WTC11 (cell line): ENCODE measurements at regions not wholly inside any gene's neighbourhood (a gene's known extent, or its start where the extent isn't known, plus 50 kb on each side); places are given as distances from the start of the nearest gene placed in this dataset.
"Not testable (repeated sequence)": the region's sequence is repeated elsewhere in the genome, so short reads cannot be mapped to it uniquely, and the experiment has no call there.

ENCODE experiments used
- ATAC-seq: fragments of 200-7000 bp; cut with Tn5 transposase; 2 replicates; pipeline ENCODE4 v1.10.0; 2021; ENCODE audit warnings: mild to moderate bottlenecking, moderate library complexity
- CTCF ChIA-PET: fragments of 300-600 bp; sonication (Branson Sonifier 250); formaldehyde crosslinking; loops from one replicate; lab custom pipeline; 2021; ENCODE audit warnings: antibody characterized with exemption; lab: Charles Lee
- POLR2A ChIA-PET: fragments of 350-600 bp; sonication (Branson Sonifier 250); formaldehyde crosslinking; loops from one replicate; lab custom pipeline; 2021; ENCODE audit warnings: antibody characterized with exemption; lab: Charles Lee
- DNase-seq: peaks from one replicate; pipeline ENCODE4 v3.0.0; 2021; ENCODE audit warnings: low spot score
- H3K27ac Mint-ChIP-seq: 2 replicates; pipeline ENCODE4 v1.8.0; 2021; ENCODE audit warnings: mixed read lengths
- H3K27me3 Mint-ChIP-seq: 2 replicates; pipeline ENCODE4 v1.8.0; 2021; ENCODE audit warnings: low read depth, mild to moderate bottlenecking, moderate library complexity, mixed read lengths
- H3K36me3 Mint-ChIP-seq: 2 replicates; pipeline ENCODE4 v1.8.0; 2021; ENCODE audit warnings: mixed read lengths
- H3K4me1 Mint-ChIP-seq: 2 replicates; pipeline ENCODE4 v1.8.0; 2022; ENCODE audit warnings: mixed read lengths
- H3K4me3 Mint-ChIP-seq: 2 replicates; pipeline ENCODE4 v1.8.0; 2021; ENCODE audit warnings: mild to moderate bottlenecking, moderate library complexity, mixed read lengths
- H3K9me3 Mint-ChIP-seq: 2 replicates; pipeline ENCODE4 v1.8.0; 2021; ENCODE audit warnings: mixed read lengths
- CDX4 ChIP-seq: fragments of 250-450 bp; sonication (Bioruptor Pico); IDR thresholded peaks from 2 replicates; pipeline ENCODE4 v1.9.0; 2021; ENCODE audit warnings: moderate library complexity, mild to moderate bottlenecking, inconsistent platforms, borderline replicate concordance
- CTCF ChIP-seq: fragments of 200-600 bp; IDR thresholded peaks from 2 replicates; pipeline ENCODE4 v1.8.0; 2022; ENCODE audit warnings: antibody characterized with exemption
- E2F5 ChIP-seq: sonication (generic); formaldehyde crosslinking; IDR thresholded peaks from 2 replicates; pipeline ENCODE4 v1.8.1; 2022; ENCODE audit warnings: mild to moderate bottlenecking, moderate library complexity, missing genetic modification reagents
- GABPB1 ChIP-seq: sonication (generic); formaldehyde crosslinking; IDR thresholded peaks from 2 replicates; pipeline ENCODE4 v1.8.1; 2023; ENCODE audit warnings: mild to moderate bottlenecking, missing genetic modification reagents
- MLX ChIP-seq: sonication (generic); formaldehyde crosslinking; IDR thresholded peaks from 2 replicates; pipeline ENCODE4 v1.8.1; 2023; ENCODE audit warnings: mild to moderate bottlenecking, missing genetic modification reagents, moderate library complexity
- NR3C1 ChIP-seq: sonication (generic); formaldehyde crosslinking; conservative IDR thresholded peaks from 2 replicates; pipeline ENCODE4 v1.8.1; 2023; ENCODE audit warnings: low read depth, mild to moderate bottlenecking, missing genetic modification reagents
- SOX15 ChIP-seq: fragments of 250-450 bp; sonication (Bioruptor Pico); IDR thresholded peaks from 2 replicates; pipeline ENCODE4 v1.9.0; 2021; ENCODE audit warnings: mild to moderate bottlenecking
- TEAD4 ChIP-seq: sonication (generic); formaldehyde crosslinking; IDR thresholded peaks from 2 replicates; pipeline ENCODE4 v1.8.0; 2022; ENCODE audit warnings: mild to moderate bottlenecking, missing genetic modification reagents
- ZBTB21 ChIP-seq: sonication (generic); formaldehyde crosslinking; IDR thresholded peaks from 2 replicates; pipeline ENCODE4 v1.8.1; 2023; ENCODE audit warnings: mild to moderate bottlenecking, missing genetic modification reagents, borderline replicate concordance
- ZBTB43 ChIP-seq: sonication (generic); formaldehyde crosslinking; IDR thresholded peaks from 2 replicates; pipeline ENCODE4 v1.8.1; 2023; ENCODE audit warnings: mild to moderate bottlenecking, missing genetic modification reagents
- ZMAT4 ChIP-seq: fragments of 250-450 bp; sonication (Bioruptor Pico); IDR thresholded peaks from 2 replicates; pipeline ENCODE4 v1.9.0; 2021; ENCODE audit warnings: mild to moderate bottlenecking
- ZNF138 ChIP-seq: sonication (generic); formaldehyde crosslinking; conservative IDR thresholded peaks from 2 replicates; pipeline ENCODE4 v1.8.1; 2022; ENCODE audit warnings: mild to moderate bottlenecking, moderate library complexity, missing genetic modification reagents
- ZNF232 ChIP-seq: sonication (generic); formaldehyde crosslinking; IDR thresholded peaks from 2 replicates; pipeline ENCODE4 v1.8.0; 2022; ENCODE audit warnings: mild to moderate bottlenecking, missing genetic modification reagents
- ZNF532 ChIP-seq: fragments of 250-450 bp; sonication (Bioruptor Pico); IDR thresholded peaks from 2 replicates; pipeline ENCODE4 v1.9.0; 2021; ENCODE audit warnings: mild to moderate bottlenecking, borderline replicate concordance
- TF ChIP-seq, protein P1 (sequence below): sonication (generic); formaldehyde crosslinking; IDR thresholded peaks from 2 replicates; pipeline ENCODE4 v1.8.1; 2023; ENCODE audit warnings: mild to moderate bottlenecking, missing genetic modification reagents, moderate library complexity
- TF ChIP-seq, protein P2 (sequence below): sonication (generic); formaldehyde crosslinking; IDR thresholded peaks from 2 replicates; pipeline ENCODE4 v1.8.0; 2022; ENCODE audit warnings: mild to moderate bottlenecking, missing genetic modification reagents

DNA sequence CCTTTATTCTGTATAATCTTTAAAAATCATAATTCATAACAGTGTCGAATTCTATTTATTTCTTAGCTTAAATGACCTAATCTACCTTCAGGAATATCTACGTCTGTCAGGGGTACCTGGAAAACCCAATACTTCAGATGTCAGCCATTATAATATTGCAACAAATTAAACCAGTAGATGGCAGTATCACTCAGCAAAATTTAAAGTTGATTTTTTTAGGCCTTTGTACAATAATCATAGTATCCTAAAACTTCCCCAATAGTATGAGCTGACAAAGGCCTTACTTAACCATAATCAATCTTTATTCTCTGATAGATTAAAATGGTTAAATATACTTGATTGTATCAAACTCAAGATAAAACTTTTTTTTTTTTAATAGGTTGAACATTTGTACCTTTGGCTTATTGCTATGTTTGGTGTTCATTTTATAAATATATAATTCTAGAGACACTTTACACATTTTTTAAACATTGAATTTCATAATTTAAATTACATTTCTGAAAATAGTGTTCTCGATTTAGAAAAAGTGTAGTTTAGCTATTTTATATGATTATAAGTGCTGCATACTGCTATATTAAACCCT, 830.2 kb upstream of the SPRY2 start:
- Mint-ChIP-seq H3K4me1 (peaks cover 9% of the 10 kb centered on the region), H3K9me3 (peaks cover 6% of the 10 kb centered on the region), H3K27me3 (no peaks in the 10 kb centered on the region), H3K27ac (no peak overlapping the region), H3K4me3 (no peak overlapping the region), H3K36me3 (peaks cover 5% of the 10 kb centered on the region; the same call in 1 of the 2 replicates)
- ChIA-PET CTCF (interaction anchor here (0.7 to 1.7 kb wide), 3 partner anchors 9 to 816 kb away, joined by 3 to 7 read pairs (median 5); no protein-coding TSS in a partner anchor), POLR2A (no interaction called here)
- no peak for TF ChIP-seq TEAD4 (CRISPR knock-in tag)
- TF ChIP-seq, protein P1, sequence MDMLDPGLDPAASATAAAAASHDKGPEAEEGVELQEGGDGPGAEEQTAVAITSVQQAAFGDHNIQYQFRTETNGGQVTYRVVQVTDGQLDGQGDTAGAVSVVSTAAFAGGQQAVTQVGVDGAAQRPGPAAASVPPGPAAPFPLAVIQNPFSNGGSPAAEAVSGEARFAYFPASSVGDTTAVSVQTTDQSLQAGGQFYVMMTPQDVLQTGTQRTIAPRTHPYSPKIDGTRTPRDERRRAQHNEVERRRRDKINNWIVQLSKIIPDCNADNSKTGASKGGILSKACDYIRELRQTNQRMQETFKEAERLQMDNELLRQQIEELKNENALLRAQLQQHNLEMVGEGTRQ (CRISPR knock-in tag): no peak
- TF ChIP-seq ZMAT4 (CRISPR knock-in tag): no peak
- peak; percentile 32; the same call in 1 of the 2 replicates for TF ChIP-seq CTCF
- 0 out of 2 replicates have a peak, but pooled peaks have one; percentile 36 for ATAC-seq
- DNase-seq: no peak

GRCh38 chr13:81163823-81164222, 822.9 kb upstream of the SPRY2 start:
- H3K4me1 Mint-ChIP-seq, ATAC-seq, CTCF ChIA-PET, DNase-seq, POLR2A ChIA-PET, H3K4me3 Mint-ChIP-seq, H3K27me3 Mint-ChIP-seq, H3K27ac Mint-ChIP-seq: not testable (repeated sequence)
- Mint-ChIP-seq H3K36me3 (peaks cover 15% of the 10 kb centered on the region), H3K9me3 (peaks cover 16% of the 10 kb centered on the region)

DNA sequence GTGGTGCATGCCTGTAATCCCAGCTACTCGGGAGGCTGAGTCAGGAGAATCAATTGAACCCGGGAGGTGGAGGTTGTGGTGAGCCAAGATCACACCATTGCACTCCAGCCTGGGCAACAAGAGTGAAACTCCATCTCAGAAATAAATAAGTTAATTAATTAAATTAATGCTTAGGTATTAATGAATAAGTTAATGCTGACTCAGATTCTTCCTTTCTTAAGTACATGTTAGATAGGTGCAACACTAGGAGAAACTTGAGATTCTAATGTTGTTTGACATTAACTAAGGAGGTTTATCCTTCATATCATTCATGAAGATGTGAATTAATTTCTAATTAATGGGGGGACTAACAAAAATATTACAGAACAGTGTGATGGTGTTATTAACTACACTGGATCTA, 812.6 kb upstream of the SPRY2 start:
- H3K36me3 Mint-ChIP-seq: no peaks in the 10 kb centered on the region
- DNase-seq (no peak), ATAC-seq (no peak)
- CTCF ChIA-PET: no interaction called here
- POLR2A ChIA-PET: no interaction called here
- no peak overlapping the region for H3K27ac Mint-ChIP-seq
- H3K9me3 Mint-ChIP-seq: no peaks in the 10 kb centered on the region
- H3K27me3 Mint-ChIP-seq: no peaks in the 10 kb centered on the region
- H3K4me1 Mint-ChIP-seq: no peaks in the 10 kb centered on the region; the same call in 1 of the 2 replicates
- no peak overlapping the region for H3K4me3 Mint-ChIP-seq
- no peak for TF ChIP-seq E2F5 (CRISPR knock-in tag)
- TF ChIP-seq, protein P2, sequence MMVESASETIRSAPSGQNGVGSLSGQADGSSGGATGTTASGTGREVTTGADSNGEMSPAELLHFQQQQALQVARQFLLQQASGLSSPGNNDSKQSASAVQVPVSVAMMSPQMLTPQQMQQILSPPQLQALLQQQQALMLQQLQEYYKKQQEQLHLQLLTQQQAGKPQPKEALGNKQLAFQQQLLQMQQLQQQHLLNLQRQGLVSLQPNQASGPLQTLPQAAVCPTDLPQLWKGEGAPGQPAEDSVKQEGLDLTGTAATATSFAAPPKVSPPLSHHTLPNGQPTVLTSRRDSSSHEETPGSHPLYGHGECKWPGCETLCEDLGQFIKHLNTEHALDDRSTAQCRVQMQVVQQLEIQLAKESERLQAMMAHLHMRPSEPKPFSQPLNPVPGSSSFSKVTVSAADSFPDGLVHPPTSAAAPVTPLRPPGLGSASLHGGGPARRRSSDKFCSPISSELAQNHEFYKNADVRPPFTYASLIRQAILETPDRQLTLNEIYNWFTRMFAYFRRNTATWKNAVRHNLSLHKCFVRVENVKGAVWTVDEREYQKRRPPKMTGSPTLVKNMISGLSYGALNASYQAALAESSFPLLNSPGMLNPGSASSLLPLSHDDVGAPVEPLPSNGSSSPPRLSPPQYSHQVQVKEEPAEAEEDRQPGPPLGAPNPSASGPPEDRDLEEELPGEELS (CRISPR knock-in tag): no peak
- TF ChIP-seq ZNF138: no peak
- no peak for TF ChIP-seq SOX15 (CRISPR knock-in tag)
- no peak for TF ChIP-seq MLX (CRISPR knock-in tag)
- no peak for TF ChIP-seq NR3C1 (CRISPR knock-in tag)
- no peak for TF ChIP-seq CDX4
- TF ChIP-seq ZBTB21: no peak
- no peak for TF ChIP-seq ZNF532
- TF ChIP-seq GABPB1 (CRISPR knock-in tag): no peak
- no peak for TF ChIP-seq ZBTB43
- no peak for TF ChIP-seq ZNF232
- TF ChIP-seq ZMAT4 (CRISPR knock-in tag): no peak
